AML-193 (cell line): ENCODE measurements at regions not wholly inside any gene's neighbourhood (a gene's known extent, or its start where the extent isn't known, plus 50 kb on each side); places are given as distances from the start of the nearest gene placed in this dataset.
"Not testable (repeated sequence)": the region's sequence is repeated elsewhere in the genome, so short reads cannot be mapped to it uniquely, and the experiment has no call there.

Experiments used
- DNase-seq, 2 experiments: peaks; one replicate each; lab custom pipeline; 2025; lab: John Stamatoyannopoulos, UW

- not testable (repeated sequence) for DNase-seq
Measured at GRCh38 chr11:135011313-135011712, 599.3 kb upstream of the B3GAT1 start.

- no peak for DNase-seq
Measured at GRCh38 chr11:135009125-135009524, 597.1 kb upstream of the B3GAT1 start.

- no peak for DNase-seq
Measured at GRCh38 chr11:135008412-135008811, 596.4 kb upstream of the B3GAT1 start.

GRCh38 chr11:135008001-135008405 lies 596.0 kb upstream of the B3GAT1 start:
- DNase-seq = no peak

- no peak for DNase-seq
Measured at GRCh38 chr11:135006800-135007199, 594.8 kb upstream of the B3GAT1 start.

GRCh38 chr11:135004495-135004894 lies 592.5 kb upstream of the B3GAT1 start:
- DNase-seq = no peak

- DNase-seq = no peak
Measured at GRCh38 chr11:135002236-135002635, 590.2 kb upstream of the B3GAT1 start.

GRCh38 chr11:135001581-135001980 lies 589.5 kb upstream of the B3GAT1 start:
- DNase-seq = no peak

- DNase-seq = not testable (repeated sequence)
Measured at GRCh38 chr11:135001065-135001464, 589.0 kb upstream of the B3GAT1 start.

GRCh38 chr11:134999590-134999989 lies 587.5 kb upstream of the B3GAT1 start:
- DNase-seq = no peak

- no peak for DNase-seq
Measured at GRCh38 chr11:134997652-134998320, 585.7 kb upstream of the B3GAT1 start.

- no peak for DNase-seq
Measured at GRCh38 chr11:134995741-134996140, 583.7 kb upstream of the B3GAT1 start.

GRCh38 chr11:134994431-134994830 lies 582.4 kb upstream of the B3GAT1 start:
- no peak for DNase-seq

- DNase-seq = no peak
Measured at GRCh38 chr11:134993691-134994243, 581.7 kb upstream of the B3GAT1 start.

- no peak for DNase-seq
Measured at GRCh38 chr11:134992981-134993380, 580.9 kb upstream of the B3GAT1 start.

- DNase-seq = no peak
Measured at GRCh38 chr11:134988495-134988894, 576.5 kb upstream of the B3GAT1 start.

- DNase-seq = no peak
Measured at GRCh38 chr11:134987822-134988221, 575.8 kb upstream of the B3GAT1 start.

- DNase-seq = no peak
Measured at GRCh38 chr11:134987223-134987768, 575.3 kb upstream of the B3GAT1 start.

- DNase-seq = no peak
Measured at GRCh38 chr11:134984421-134984820, 572.4 kb upstream of the B3GAT1 start.

GRCh38 chr11:134982432-134982831 lies 570.4 kb upstream of the B3GAT1 start:
- DNase-seq = not testable (repeated sequence)

GRCh38 chr11:134981835-134982234 lies 569.8 kb upstream of the B3GAT1 start:
- DNase-seq = no peak

- no peak for DNase-seq
Measured at GRCh38 chr11:134980819-134981710, 569.0 kb upstream of the B3GAT1 start.

GRCh38 chr11:134979089-134979457 lies 567.0 kb upstream of the B3GAT1 start:
- DNase-seq = not testable (repeated sequence)
